Chondrocyte (in vitro differentiated cells): ENCODE measurements at regions not wholly inside any gene's neighbourhood (a gene's known extent, or its start where the extent isn't known, plus 50 kb on each side); places are given as distances from the start of the nearest gene placed in this dataset.

Source experiments
- DNase-seq: peaks from one replicate; pipeline ENCODE4 v3.0.0; 2021; ENCODE audit warnings: mixed read lengths, low spot score
- H3K27ac Mint-ChIP-seq: one replicate; pipeline ENCODE4 v1.8.0; 2021; ENCODE audit warnings: mild to moderate bottlenecking, moderate library complexity, mixed read lengths; ENCODE audit not compliant: unreplicated experiment
- H3K27me3 Mint-ChIP-seq: 2 replicates; pipeline ENCODE4 v1.8.0; 2021; ENCODE audit warnings: low read depth, mixed read lengths
- H3K36me3 Mint-ChIP-seq: 2 replicates; pipeline ENCODE4 v1.8.0; 2021; ENCODE audit warnings: low read depth, mixed read lengths
- H3K4me1 Mint-ChIP-seq: 2 replicates; pipeline ENCODE4 v1.8.0; 2021; ENCODE audit warnings: low read depth, mild to moderate bottlenecking, mixed read lengths
- H3K4me3 Mint-ChIP-seq: one replicate; pipeline ENCODE4 v1.8.0; 2021; ENCODE audit warnings: mild to moderate bottlenecking, moderate library complexity, mixed read lengths; ENCODE audit not compliant: unreplicated experiment
- H3K9me3 Mint-ChIP-seq: 2 replicates; pipeline ENCODE4 v1.8.0; 2021; ENCODE audit warnings: low read depth, mixed read lengths
- TF ChIP-seq, protein P1 (sequence below): fragments of 200-600 bp; sonication (generic); IDR thresholded peaks from 2 replicates; pipeline ENCODE4 v1.5.0; 2021; ENCODE audit warnings: antibody characterized with exemption, mild to moderate bottlenecking, moderate library complexity

DNA sequence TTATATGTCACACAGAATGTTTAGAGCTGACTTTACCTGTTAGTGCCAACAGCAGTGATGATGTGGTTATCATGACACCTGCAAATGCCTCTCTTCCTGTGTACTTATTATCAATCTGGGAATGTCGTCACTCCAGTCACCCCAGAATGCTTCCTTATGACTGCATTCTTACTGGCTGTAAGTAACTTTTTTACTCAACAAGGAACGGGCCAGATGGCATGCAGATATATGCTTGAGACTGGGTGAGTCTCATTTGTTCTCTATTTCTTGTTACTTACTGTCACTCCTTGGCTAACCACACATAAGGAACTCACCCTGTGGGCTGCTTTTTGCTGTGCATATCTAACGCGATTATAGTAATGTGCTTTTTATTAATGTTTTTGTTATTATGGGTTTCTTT lies 385.5 kb upstream of the MEF2C start:
- Mint-ChIP-seq H3K36me3 (no peaks in the 10 kb centered on the region), H3K27me3 (no peaks in the 10 kb centered on the region), H3K4me1 (peaks cover 32% of the 10 kb centered on the region), H3K4me3 (no peak overlapping the region), H3K9me3 (peaks cover 5% of the 10 kb centered on the region), H3K27ac (no peak overlapping the region)
- DNase-seq: no peak
- TF ChIP-seq, protein P1, sequence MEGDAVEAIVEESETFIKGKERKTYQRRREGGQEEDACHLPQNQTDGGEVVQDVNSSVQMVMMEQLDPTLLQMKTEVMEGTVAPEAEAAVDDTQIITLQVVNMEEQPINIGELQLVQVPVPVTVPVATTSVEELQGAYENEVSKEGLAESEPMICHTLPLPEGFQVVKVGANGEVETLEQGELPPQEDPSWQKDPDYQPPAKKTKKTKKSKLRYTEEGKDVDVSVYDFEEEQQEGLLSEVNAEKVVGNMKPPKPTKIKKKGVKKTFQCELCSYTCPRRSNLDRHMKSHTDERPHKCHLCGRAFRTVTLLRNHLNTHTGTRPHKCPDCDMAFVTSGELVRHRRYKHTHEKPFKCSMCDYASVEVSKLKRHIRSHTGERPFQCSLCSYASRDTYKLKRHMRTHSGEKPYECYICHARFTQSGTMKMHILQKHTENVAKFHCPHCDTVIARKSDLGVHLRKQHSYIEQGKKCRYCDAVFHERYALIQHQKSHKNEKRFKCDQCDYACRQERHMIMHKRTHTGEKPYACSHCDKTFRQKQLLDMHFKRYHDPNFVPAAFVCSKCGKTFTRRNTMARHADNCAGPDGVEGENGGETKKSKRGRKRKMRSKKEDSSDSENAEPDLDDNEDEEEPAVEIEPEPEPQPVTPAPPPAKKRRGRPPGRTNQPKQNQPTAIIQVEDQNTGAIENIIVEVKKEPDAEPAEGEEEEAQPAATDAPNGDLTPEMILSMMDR: no peak

DNA sequence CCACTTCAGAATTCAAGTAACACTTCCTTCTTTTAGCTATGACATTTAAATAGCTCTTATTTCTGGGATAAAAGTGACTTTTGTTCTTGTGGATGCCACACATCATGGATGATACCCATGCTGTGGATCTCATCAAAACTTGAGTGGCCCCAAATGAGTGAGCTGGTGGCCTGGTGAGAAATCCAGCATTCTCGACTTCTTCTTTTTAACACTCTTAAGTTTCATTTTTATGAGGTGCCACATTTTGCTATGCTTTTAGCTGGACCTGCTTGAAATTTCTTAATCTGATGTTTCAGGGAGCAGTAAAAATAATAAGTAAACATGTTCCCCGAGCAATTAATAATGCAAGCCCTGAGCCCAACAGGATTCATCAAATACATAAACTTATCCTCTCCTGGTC lies 384.8 kb upstream of the MEF2C start:
- H3K9me3 Mint-ChIP-seq: peaks cover 5% of the 10 kb centered on the region
- H3K4me3 Mint-ChIP-seq: no peak overlapping the region

DNA sequence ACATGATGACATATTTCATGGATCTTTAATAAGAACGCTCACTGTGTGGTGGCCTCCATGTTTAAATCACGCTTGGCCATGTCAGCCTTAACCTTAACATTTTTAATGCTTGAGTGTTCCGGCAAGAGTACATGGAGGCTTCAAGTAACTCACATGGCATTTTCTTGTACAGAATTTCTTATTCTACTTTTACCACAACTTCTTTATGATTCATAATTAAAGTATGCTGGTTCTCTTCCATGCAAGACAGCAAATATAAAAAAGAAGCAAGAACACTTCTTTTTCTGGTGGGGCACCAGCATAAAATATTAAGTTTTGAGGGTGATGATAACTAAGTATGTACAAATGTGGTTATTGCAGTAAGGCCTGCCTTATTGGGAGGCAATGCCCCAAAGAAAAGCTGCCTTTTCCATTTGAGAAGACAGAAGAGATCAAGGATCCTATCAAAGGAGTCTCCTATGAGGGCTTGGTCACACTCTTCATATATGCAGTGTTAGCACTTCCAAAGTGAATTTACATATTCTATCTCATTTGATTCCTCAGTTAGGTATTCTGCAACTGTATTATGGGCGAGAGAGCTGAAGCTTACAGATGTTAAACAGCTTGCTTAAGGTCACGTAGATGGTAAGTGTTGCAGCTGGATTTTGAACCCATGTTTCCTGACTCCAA lies 382.7 kb upstream of the MEF2C start:
- Mint-ChIP-seq H3K9me3 (peaks cover 5% of the 10 kb centered on the region), H3K27ac (peak overlapping the region; percentile 85), H3K4me1 (peaks cover 20% of the 10 kb centered on the region), H3K27me3 (no peaks in the 10 kb centered on the region), H3K36me3 (no peaks in the 10 kb centered on the region), H3K4me3 (no peak overlapping the region)
- TF ChIP-seq, protein P1: no peak
- no peak for DNase-seq

More for the DNA sequence above, 384.8 kb upstream of the MEF2C start:
- TF ChIP-seq, protein P1: no peak
- H3K36me3 Mint-ChIP-seq: no peaks in the 10 kb centered on the region
- H3K27me3 Mint-ChIP-seq: no peaks in the 10 kb centered on the region
- H3K27ac Mint-ChIP-seq: no peak overlapping the region
- no peak for DNase-seq
- H3K4me1 Mint-ChIP-seq: peaks cover 32% of the 10 kb centered on the region

DNA sequence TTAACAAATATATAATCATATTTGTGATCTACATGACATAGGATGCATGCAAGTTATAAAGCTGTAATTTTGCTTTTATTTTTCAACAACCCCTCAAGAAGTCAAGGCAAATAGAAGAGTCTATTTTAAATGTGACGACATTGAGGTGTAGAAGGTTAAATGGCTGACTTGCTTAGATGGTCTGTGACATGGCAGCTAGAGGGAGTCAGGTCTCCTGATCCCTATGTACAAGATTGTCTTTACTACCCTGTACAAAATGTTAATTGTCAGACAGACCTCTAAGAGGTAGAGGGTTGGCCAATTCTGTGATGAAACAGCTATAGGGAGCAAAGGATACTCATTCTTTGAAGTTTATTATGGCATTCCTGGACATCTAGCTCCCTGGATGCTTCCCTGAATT lies 380.9 kb upstream of the MEF2C start:
- no peak for DNase-seq
- H3K4me1 Mint-ChIP-seq: peaks cover 20% of the 10 kb centered on the region
- peaks cover 5% of the 10 kb centered on the region for H3K9me3 Mint-ChIP-seq
- TF ChIP-seq, protein P1: no peak
- no peaks in the 10 kb centered on the region for H3K36me3 Mint-ChIP-seq
- H3K27me3 Mint-ChIP-seq: no peaks in the 10 kb centered on the region
- H3K27ac Mint-ChIP-seq: no peak overlapping the region
- no peak overlapping the region for H3K4me3 Mint-ChIP-seq

DNA sequence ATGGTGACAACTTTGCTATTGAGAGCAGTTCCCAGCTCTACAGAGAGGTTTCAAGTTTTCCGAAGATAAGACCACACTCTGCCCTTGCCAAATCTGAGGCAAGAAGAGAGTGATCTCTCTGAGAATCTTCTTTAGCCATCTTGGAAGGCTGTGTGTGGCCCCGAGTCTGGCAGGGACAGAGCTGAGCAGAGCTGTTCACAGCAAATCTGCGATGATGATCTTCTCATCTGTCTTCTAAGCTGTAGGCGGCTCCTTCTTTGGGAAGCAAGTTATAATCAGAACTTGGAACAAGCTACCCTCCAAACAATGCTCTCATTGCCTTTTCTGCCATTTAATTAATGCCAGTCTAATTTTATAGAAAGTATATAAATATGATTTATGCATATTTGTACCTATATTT lies 379.0 kb upstream of the MEF2C start:
- Mint-ChIP-seq H3K4me3 (no peak overlapping the region), H3K9me3 (peaks cover 5% of the 10 kb centered on the region)
- TF ChIP-seq, protein P1: no peak

More for the DNA sequence above, 379.0 kb upstream of the MEF2C start:
- no peak for DNase-seq
- Mint-ChIP-seq H3K36me3 (no peaks in the 10 kb centered on the region), H3K27ac (no peak overlapping the region), H3K4me1 (peaks cover 20% of the 10 kb centered on the region), H3K27me3 (no peaks in the 10 kb centered on the region)
